GM12875 (cell line): ENCODE measurements at regions not wholly inside any gene's neighbourhood (a gene's known extent, or its start where the extent isn't known, plus 50 kb on each side); places are given as distances from the start of the nearest gene placed in this dataset.

Experiments used
- H3K4me3 ChIP-seq: one replicate; pipeline ENCODE4 v1.5.1; 2011; ENCODE audit warnings: low read depth, low read length, control low read depth
- TF ChIP-seq, protein P1 (sequence below): IDR thresholded peaks from 2 replicates; pipeline ENCODE4 v1.5.1; 2011; ENCODE audit warnings: low read depth, mild to moderate bottlenecking, control low read depth, inconsistent platforms, low read length, moderate library complexity, borderline replicate concordance; ENCODE audit not compliant: insufficient read depth

DNA sequence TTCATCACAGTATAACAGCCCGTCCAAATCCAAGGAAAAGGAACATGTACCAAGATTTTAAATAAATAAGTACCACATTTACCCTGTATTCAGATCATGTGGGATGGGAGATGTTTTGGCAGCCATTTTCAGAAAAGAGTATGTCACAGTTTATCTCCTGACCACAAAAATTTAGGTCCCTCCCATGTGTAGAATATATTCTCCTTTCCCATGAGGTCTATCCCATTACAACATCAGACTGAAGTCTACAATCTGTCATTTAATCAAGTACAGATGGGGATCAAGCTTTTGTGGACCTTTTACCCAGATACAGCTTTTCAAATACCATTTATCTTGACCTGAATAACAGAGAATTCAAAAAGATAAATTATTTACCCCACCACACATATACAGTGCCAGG lies 444.5 kb downstream of the PLOD2 start:
- H3K4me3 ChIP-seq = no peak overlapping the region
- TF ChIP-seq, protein P1, sequence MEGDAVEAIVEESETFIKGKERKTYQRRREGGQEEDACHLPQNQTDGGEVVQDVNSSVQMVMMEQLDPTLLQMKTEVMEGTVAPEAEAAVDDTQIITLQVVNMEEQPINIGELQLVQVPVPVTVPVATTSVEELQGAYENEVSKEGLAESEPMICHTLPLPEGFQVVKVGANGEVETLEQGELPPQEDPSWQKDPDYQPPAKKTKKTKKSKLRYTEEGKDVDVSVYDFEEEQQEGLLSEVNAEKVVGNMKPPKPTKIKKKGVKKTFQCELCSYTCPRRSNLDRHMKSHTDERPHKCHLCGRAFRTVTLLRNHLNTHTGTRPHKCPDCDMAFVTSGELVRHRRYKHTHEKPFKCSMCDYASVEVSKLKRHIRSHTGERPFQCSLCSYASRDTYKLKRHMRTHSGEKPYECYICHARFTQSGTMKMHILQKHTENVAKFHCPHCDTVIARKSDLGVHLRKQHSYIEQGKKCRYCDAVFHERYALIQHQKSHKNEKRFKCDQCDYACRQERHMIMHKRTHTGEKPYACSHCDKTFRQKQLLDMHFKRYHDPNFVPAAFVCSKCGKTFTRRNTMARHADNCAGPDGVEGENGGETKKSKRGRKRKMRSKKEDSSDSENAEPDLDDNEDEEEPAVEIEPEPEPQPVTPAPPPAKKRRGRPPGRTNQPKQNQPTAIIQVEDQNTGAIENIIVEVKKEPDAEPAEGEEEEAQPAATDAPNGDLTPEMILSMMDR = no peak

DNA sequence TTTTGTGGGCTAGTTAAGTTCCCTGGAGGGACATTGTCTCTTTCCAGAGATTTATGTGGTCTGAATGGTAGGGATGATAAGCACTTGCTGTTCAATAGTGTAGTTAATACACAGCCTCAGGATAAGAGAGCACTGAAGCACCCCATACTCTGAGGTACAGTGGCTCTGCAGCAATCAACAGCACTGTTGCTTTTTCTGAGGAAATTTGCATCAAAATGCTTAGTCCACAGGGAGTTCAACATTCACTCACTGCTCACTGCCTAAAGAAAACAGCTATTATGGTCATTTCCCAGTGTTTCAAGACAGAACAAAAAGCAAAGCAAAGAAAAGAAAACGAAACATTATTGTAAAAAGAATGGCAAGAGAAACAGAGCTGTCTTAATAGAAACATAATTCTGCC lies 441.9 kb downstream of the PLOD2 start:
- TF ChIP-seq, protein P1 = no peak
- no peak overlapping the region for H3K4me3 ChIP-seq

DNA sequence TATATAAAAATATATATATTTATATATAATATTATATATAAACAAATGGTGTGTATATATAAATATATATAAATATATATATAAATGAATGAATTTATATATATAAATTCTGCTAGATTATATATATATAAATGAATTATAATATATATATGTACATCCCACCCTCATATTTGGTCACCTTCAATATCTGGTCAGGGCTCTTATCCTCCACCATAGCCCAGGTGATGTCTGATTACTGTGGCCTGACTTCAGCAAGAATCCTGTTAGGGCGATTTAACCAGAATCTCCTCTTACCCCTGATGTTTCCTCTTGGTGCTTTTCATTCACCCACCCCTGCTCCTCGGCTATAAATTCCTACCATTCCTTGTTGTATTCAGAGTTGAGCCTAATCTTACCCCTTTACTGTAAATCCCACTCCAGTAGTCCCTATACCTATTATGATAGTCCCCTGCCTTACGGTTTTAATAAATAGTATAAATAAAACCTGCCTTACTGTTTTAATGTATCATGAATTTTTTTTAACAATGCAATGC lies 439.6 kb downstream of the PLOD2 start:
- H3K4me3 ChIP-seq = no peak overlapping the region
- TF ChIP-seq, protein P1 = no peak

DNA sequence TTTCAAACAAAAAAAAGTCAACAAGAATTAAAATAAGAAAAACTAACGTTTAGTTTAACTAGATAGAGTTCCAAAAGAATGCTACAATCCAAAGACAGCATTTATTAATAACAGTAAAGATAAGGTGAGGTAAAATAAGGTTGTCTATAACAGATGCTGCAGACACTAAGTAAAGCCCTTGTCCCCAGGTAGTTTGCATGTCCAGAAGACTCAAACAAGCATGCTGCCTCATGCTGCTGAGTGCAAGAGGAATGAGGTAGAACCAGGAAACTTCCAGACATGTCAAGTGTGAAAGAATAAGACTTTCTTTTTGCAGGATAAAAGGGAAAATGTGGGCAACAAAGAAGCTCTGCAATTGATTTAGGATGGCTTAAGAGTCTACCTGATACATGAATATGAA lies 439.2 kb downstream of the PLOD2 start:
- TF ChIP-seq, protein P1 = no peak
- H3K4me3 ChIP-seq = no peak overlapping the region

DNA sequence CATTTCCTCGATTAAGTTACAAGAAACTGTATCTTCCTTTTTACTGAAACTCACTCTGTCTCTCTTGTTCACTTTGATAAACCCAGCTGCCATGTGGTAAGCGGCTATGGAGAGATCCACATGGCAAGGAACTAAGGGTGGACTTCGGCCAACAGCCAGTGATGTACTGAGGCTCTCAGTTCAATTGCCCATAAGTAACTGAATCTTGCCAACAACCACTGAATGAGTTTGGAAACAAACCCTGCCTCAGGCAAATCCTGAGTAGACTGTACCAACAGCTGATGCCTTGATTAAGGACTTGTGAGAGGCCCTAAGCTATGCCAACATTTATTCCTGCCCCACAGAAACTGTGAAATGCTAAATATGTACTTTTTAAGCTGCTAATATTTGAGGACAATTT lies 433.5 kb downstream of the PLOD2 start:
- no peak overlapping the region for H3K4me3 ChIP-seq
- TF ChIP-seq, protein P1 = no peak

DNA sequence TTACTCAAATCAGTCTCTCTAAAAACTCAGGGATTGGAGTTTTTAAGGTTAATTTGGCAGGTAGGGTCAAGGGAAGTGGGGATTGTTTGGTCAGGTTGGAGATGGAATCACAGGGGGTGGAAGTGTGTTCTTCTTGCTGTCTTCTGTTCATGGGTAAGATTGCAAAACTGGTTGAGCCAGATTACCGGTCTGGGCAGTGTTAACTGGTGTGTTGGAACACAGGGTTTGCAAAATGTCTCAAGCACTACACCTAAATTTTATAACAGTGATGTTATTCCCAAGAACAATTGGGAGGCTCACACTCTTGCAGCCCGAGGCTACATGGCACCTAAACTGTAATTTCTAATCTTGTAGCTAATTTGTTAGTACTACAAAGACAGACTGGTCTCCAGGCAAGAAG lies 425.4 kb downstream of the PLOD2 start:
- no peak overlapping the region for H3K4me3 ChIP-seq
- TF ChIP-seq, protein P1 = no peak

DNA sequence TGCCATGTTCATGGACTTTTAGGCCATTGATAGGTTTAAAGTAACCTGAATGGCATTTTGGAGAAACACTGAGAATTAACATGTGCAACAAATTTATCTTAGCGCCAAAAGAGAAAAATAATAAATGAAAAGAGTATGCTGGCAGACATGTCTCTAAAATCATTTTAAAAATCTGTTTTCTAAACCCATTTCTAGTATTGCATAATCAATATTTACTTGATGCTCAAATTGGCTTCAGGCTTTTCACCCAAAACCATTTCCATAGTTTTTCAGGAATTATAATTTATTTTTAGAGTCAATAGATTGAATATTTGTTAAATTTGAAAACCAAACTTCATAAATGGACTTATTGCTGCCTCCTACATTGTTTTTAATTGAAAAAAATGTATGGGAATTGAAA lies 423.0 kb downstream of the PLOD2 start:
- no peak overlapping the region for H3K4me3 ChIP-seq
- TF ChIP-seq, protein P1 = no peak
